Testis (tissue), 2 donors: ENCODE measurements at regions not wholly inside any gene's neighbourhood (a gene's known extent, or its start where the extent isn't known, plus 50 kb on each side); places are given as distances from the start of the nearest gene placed in this dataset.

Source experiments
- CTCF ChIP-seq, 3 experiments: fragments of 450-650 bp in 2 of 3; fragments of 200-600 bp in 1 of 3; sonication (generic) in 1 of 3; IDR thresholded peaks; one replicate each; pipeline ENCODE4 v1.5.1; 2016 to 2019; ENCODE audit warnings: antibody characterized with exemption in 3 of 3, mild to moderate bottlenecking in 2 of 3, moderate library complexity in 1 of 3
- POLR2A ChIP-seq: fragments of 450-650 bp; IDR thresholded peaks from one replicate; pipeline ENCODE4 v1.6.1; 2017; ENCODE audit warnings: antibody characterized with exemption, mild to moderate bottlenecking, moderate library complexity

- TF ChIP-seq CTCF (IDR thresholded peaks at IDR 0.05) (no peak), POLR2A (no peak)
These were observed 267.7 kb upstream of the ARID1B start for GRCh38 chr6:156509496-156509895.
